ENCODE measurements at regions not wholly inside any gene's neighbourhood (a gene's known extent, or its start where the extent isn't known, plus 50 kb on each side); places are given as distances from the start of the nearest gene placed in this dataset.
"Not testable (repeated sequence)": the region's sequence is repeated elsewhere in the genome, so short reads cannot be mapped to it uniquely, and the experiment has no call there.

DNA sequence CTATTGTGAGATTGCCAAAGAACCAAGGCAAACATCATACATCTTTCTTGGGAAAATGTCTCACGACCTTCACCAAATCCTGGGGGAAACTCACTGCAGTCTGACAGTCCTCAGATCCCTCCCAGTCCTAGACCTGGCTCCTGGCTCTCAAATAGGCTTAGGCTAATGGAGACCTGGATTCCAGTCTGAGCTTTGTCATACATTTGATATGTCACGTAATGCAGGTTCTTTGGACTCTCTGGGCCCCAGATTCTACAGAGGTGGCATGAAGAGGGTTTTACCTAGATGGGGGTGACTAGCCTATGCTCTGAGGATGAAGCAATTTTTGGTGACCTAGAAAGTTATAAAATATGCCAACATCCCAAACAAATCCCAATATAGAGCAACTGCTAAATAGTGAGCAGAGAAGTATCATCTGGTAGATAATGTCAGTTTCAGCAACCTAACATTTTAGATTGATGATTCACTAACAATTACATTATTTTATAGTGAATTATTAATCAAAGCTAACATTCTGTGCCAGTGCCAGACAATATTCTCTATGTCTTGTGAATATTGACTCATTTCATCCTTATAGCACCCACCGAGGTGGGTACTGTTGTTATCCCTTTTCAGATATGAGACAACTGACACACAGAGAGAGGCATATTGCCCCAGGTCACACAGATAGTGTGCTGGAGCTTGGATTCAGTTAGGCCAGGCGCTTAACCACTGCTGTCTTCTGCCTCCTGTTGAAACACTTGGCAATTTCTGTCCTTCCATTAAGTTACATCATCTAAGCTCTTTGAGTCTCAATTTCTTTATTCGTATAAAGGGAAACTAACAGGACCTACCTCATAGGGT is 195.4 kb upstream of the MAMLD1 start:
- DNase-seq = peak; percentile 20

GRCh38 chrX:150182161-150182560 is 181.0 kb upstream of the MAMLD1 start:
- DNase-seq = no peak

DNA sequence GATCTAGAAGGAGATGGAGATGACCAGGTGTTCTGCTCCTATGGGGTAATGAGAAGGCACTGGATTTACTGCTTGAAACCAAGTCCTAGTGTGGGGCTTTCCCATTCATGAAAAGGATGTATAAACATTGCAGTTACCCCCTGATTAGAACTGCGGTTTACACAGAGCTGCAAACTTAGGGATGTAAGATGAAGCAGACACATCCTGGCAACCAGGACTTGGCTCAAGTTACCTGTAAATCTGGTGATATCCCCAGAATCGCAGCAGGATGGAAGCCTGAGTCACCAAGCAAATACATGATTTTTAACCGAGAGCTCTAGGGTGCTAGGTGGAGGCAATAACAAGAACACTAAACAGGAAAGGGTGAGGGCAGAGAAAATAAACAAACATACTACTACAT is 178.6 kb upstream of the MAMLD1 start:
- no peak for DNase-seq

GRCh38 chrX:150185766-150186165 is 177.4 kb upstream of the MAMLD1 start:
- no peak for DNase-seq

DNA sequence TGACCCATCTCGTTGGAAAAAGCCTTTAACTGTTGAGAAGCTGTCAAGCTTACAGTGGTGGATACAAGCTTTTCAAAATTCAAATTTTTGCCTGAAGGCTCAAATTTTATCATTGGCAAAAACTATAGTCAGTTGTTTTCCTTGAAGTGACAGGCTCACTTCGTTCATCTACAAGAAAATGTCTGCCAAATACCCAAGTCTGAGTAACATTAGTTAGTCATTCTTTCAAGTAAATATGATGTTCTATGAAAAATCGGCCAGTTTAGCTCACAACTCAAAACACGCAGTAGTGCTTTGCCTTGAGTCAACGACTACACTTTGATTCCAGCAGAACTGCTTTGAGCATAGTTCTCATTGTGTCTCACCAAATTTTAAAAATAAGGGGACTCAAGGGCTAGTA is 170.3 kb upstream of the MAMLD1 start:
- DNase-seq = no peak

- no peak for DNase-seq
Observed at GRCh38 chrX:150196285-150196684, 166.8 kb upstream of the MAMLD1 start.

GRCh38 chrX:150197388-150197787 is 165.7 kb upstream of the MAMLD1 start:
- no peak for DNase-seq

DNA sequence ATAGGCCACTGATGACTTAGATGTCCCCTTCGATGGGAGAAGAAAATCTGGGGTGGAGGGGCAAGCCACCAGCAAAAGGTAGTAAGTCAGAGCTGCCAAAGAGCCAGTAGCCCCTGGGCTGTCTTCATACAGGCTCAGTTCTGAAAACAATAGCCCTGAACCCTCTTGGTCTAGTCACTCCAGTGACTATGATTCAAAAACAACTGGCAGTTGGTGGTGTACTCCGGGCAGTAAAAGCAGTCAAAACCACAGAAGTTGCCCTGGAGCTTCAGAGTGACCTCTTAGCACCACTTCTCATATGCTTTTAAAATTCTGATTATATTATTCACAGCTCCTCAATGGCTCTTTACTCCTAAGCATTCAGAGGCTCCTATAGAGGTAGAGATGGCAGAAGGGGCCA is 164.3 kb upstream of the MAMLD1 start:
- DNase-seq = no peak

- DNase-seq = no peak
Observed at GRCh38 chrX:150199181-150199580, 163.9 kb upstream of the MAMLD1 start.

- no peak for DNase-seq
Observed at GRCh38 chrX:150199803-150200202, 163.3 kb upstream of the MAMLD1 start.

GRCh38 chrX:150200361-150200760 is 162.8 kb upstream of the MAMLD1 start:
- no peak for DNase-seq

- DNase-seq = peak; percentile 90
Observed at GRCh38 chrX:150200820-150201287, 162.3 kb upstream of the MAMLD1 start.

DNA sequence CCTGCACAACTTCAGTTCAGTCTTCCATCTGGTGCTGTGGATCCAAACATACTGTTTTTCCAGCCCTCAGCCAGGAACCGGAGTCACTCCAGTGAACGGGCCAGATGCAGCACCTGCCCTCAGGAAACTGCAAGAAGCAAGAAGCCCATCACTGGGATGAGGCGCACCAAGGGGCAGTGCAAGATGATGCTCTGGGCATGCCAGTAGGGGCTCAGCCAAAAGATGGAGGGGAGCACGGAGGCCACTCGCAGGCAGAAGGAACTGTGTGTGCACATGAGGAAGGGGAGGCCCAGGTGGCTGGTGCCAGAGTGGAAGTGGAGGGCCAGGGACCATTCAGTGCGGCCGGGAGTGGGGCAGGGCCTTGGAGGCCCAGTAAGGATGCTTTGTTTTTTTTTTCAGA is 161.7 kb upstream of the MAMLD1 start:
- no peak for DNase-seq

GRCh38 chrX:150201841-150202240 is 161.3 kb upstream of the MAMLD1 start:
- no peak for DNase-seq

DNA sequence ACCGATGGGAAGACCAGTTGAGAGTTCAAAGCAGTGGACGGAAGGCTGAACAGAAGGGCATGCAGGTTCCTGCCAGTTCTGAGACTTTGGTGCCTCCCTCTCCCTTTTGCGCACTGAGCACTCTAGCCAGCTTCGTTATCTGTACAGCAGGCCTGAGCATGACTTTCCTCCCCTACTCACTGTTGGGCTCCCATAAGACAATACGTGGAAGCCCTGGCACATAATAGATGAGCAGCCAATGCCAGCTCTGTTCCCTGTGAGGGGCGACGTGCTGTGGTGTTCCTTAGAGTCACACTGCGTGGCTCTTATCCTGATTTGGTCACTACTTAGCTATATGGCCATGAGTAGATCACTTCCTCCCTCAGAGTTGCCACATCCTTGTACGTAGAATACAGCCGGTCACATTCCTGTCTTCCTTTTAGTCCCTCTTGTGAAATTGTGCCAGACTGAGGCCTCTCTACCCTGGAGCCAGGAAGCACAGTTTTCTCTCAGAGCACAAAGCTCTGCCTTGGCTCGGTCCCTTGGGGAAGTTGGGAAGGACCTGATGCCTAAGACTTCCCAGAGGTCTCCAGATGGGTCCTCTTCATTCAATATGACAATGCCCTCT is 160.4 kb upstream of the MAMLD1 start:
- no peak for DNase-seq

GRCh38 chrX:150203248-150203645 is 159.9 kb upstream of the MAMLD1 start:
- no peak for DNase-seq

GRCh38 chrX:150205011-150205410 is 158.1 kb upstream of the MAMLD1 start:
- DNase-seq = no peak

DNA sequence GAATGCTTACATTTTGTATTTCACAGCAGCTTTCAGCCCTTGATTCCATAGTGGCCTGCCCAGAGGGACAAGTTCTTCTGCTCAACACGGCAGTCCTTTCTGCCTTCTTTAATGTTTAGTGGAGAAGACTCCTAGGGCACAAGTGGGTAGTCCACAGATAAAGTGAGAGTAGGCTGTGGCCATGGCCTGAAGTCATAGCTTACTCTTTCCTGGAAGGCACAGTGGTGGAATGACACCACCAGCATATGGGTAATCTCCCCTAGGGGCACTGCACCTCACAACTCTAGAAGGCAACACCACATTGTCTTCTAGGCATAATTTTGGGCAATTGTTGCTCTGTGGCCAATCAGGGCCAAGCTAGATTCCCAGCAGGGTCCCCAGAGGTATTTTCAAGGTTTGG is 155.4 kb upstream of the MAMLD1 start:
- no peak for DNase-seq

DNA sequence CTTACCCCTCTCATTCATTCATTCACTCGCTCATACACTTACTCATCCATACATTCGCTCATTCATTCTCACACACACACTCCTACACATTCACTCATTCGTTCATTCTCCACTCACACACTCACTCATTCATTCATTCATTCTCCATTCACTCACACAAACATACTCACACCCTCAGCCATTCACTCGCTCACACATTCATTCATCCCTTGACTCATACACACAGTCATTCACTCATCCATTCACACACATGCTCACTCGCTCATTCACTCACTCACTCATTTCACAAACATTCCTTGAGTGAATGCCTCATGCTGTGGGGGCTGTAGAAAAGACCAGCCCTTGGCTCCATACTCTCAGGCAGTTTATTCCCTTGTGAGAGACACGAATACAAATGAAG is 151.1 kb upstream of the MAMLD1 start:
- no peak for DNase-seq

- no peak for DNase-seq
Observed at GRCh38 chrX:150212672-150213480, 150.2 kb upstream of the MAMLD1 start.

DNA sequence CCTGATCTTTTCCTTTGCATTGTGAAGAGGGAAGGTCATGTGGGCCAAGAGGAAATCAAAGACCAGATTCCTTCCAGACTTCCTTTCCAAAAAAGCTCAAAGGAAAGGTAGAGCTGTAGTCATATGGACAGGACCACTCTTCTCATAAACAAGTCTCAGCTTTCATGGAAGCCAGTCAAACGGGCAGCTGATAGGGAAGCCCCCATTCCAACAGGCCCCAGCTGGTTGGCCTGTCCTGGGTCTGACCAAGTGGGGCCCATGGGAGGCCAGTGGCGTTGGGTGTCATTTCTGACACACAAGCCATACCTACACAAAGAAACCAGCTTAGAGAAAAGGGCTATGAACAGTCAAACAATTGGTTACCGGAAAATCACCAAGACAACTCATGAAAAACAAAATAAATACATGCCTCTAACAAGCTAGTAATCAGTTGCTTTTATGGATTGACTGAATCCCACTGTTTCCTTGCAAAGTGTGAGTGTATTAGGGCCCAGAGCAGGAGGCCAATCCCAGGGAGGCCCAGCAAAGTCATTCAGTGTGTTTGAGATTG is 149.6 kb upstream of the MAMLD1 start:
- DNase-seq = no peak

- DNase-seq = not testable (repeated sequence)
Observed at GRCh38 chrX:150216000-150216399, 147.1 kb upstream of the MAMLD1 start.

DNA sequence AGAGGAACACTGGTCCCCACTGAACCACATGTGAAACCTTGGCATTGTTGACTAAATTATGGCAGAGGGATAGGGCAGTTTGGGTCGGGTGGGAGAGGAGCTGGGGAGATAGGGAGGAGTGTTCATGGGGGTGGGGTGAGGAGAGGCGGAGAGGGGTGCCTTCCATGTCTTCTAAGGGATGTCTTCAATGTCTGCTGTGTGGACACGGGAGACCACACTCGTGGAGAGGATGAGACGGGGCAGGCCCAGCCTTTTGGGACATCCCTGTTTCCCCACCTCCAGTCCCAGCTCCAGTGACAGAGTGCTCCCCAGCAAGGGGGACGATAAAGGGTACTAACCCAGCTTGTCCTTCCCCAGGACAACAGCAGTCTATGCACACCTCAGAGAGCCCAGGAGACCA is 146.4 kb upstream of the MAMLD1 start:
- no peak for DNase-seq
